GM12872 (cell line): ENCODE measurements at regions not wholly inside any gene's neighbourhood (a gene's known extent, or its start where the extent isn't known, plus 50 kb on each side); places are given as distances from the start of the nearest gene placed in this dataset.

ENCODE experiments used
- CTCF ChIP-seq: IDR thresholded peaks from 3 replicates; pipeline ENCODE4 v1.5.1; 2011; ENCODE audit warnings: low read depth, mild to moderate bottlenecking, low read length, moderate library complexity; ENCODE audit not compliant: insufficient read depth

- TF ChIP-seq CTCF = no peak
Measured at GRCh38 chr4:189228726-189229125, 711.9 kb upstream of the FRG1 start.

GRCh38 chr4:189232274-189232673 lies 708.4 kb upstream of the FRG1 start:
- no peak for TF ChIP-seq CTCF

GRCh38 chr4:189235599-189235998 lies 705.1 kb upstream of the FRG1 start:
- TF ChIP-seq CTCF = no peak

- no peak for TF ChIP-seq CTCF
Measured at GRCh38 chr4:189237340-189237739, 703.3 kb upstream of the FRG1 start.

- TF ChIP-seq CTCF = no peak
Measured at GRCh38 chr4:189255636-189256035, 685.0 kb upstream of the FRG1 start.

- TF ChIP-seq CTCF = no peak
Measured at GRCh38 chr4:189261475-189261874, 679.2 kb upstream of the FRG1 start.

GRCh38 chr4:189265515-189265914 lies 675.2 kb upstream of the FRG1 start:
- TF ChIP-seq CTCF = no peak
